Breast epithelium (tissue), 4 donors: ENCODE measurements at regions not wholly inside any gene's neighbourhood (a gene's known extent, or its start where the extent isn't known, plus 50 kb on each side); places are given as distances from the start of the nearest gene placed in this dataset.

Experiments used
- DNase-seq, 2 donors: peaks; one replicate each; pipeline ENCODE4 v3.0.0-alpha.2; 2019; ENCODE audit warnings: low spot score in 2 of 2
- H3K27ac ChIP-seq, 2 donors: fragments of 200-600 bp; sonication (generic) in 1 of 2; one replicate each; pipeline ENCODE4 v1.5.1; 2016 to 2019; ENCODE audit warnings: mild to moderate bottlenecking in 1 of 2
- H3K27me3 ChIP-seq, 2 donors: fragments of 200-600 bp; sonication (generic) in 1 of 2; one replicate each; pipeline versions ENCODE4 v1.5.1 to v1.6.0; 2017 to 2019; ENCODE audit warnings: control low read depth in 1 of 2, mild to moderate bottlenecking in 1 of 2
- H3K36me3 ChIP-seq: fragments of 200-600 bp; one replicate; pipeline ENCODE4 v1.5.1; 2019
- H3K4me1 ChIP-seq, 2 donors: fragments of 200-600 bp; sonication (generic); one replicate each; pipeline ENCODE4 v1.5.1; 2016 to 2019; ENCODE audit warnings: control low read depth in 1 of 2
- H3K4me3 ChIP-seq, 3 donors: fragments of 200-600 bp; sonication (generic); 1 replicate in 2 of 3; 2 replicates in 1 of 3; pipeline ENCODE4 v1.5.1; 2016 to 2019; ENCODE audit warnings: mild to moderate bottlenecking in 3 of 3, moderate library complexity in 2 of 3
- H3K9me3 ChIP-seq, 2 donors: fragments of 200-600 bp; sonication (generic) in 1 of 2; one replicate each; pipeline ENCODE4 v1.5.1; 2016 to 2019; ENCODE audit warnings: control low read depth in 1 of 2
- CTCF ChIP-seq, 3 donors: fragments of 450-650 bp; IDR thresholded peaks; one replicate each; pipeline ENCODE4 v1.5.1; 2016 to 2017; ENCODE audit warnings: antibody characterized with exemption in 3 of 3, mild to moderate bottlenecking in 3 of 3, moderate library complexity in 3 of 3
- POLR2A ChIP-seq: fragments of 450-650 bp; IDR thresholded peaks from one replicate; pipeline ENCODE4 v1.6.1; 2016; ENCODE audit warnings: antibody characterized with exemption, mild to moderate bottlenecking, moderate library complexity
- POLR2AphosphoS5 ChIP-seq, 3 donors: sonication (generic); formaldehyde crosslinking; IDR thresholded peaks; one replicate each; pipeline ENCODE4 v1.6.1; 2017; ENCODE audit warnings: antibody characterized with exemption in 3 of 3
- intact Hi-C: fragments of 100-400 bp; cut with DNase I; formaldehyde crosslinking; loops from one replicate; pipeline ENCODE4 v1.15.1; 2023; ENCODE audit warnings: low total_unique reads

GRCh38 chr21:32918478-32919120 is 107.1 kb upstream of the OLIG2 start:
- no peak for DNase-seq
- TF ChIP-seq POLR2A (no peak), CTCF (IDR thresholded peaks at IDR 0.05) (no peak), POLR2AphosphoS5 (IDR thresholded peaks at IDR 0.05) (no peak)
- Histone ChIP-seq H3K4me1 (no peaks in the 10 kb centered on the region), H3K27ac (no peak overlapping the region), H3K36me3 (no peaks in the 10 kb centered on the region), H3K9me3 (peaks cover 0 to 5% of the 10 kb centered on the region in 2 donors), H3K27me3 (no peaks in the 10 kb centered on the region), H3K4me3 (no peak overlapping the region)
- intact Hi-C loops = no loop called here

DNA sequence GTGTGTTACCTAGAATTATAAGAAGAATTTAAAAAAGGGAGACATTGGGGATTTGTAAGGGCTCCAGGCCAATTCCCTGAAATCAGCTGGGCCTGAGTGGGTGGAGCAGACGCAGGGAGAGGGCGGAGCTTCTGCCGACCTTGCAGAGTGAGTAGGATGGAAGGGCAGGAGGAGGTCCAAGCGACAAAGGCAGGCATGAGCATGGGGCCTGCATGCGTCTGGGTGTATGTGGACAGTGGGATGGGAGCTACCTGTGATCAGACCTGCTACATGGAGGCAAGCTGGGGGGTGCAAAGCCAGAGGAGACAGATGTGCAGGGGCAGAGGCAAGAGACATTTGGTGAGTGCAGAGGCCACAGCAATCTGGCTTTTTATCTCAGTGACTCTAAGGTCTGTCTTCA is 105.3 kb upstream of the OLIG2 start:
- intact Hi-C loops = no loop called here
- TF ChIP-seq CTCF (IDR thresholded peaks at IDR 0.05) (no peak), POLR2AphosphoS5 (IDR thresholded peaks at IDR 0.05) (no peak), POLR2A (no peak)
- no peak for DNase-seq
- no peaks in the 10 kb centered on the region for H3K36me3 ChIP-seq
- H3K27ac ChIP-seq = no peak overlapping the region
- peaks cover 0 to 11% of the 10 kb centered on the region in 2 donors for H3K9me3 ChIP-seq
- H3K4me1 ChIP-seq = no peaks in the 10 kb centered on the region
- H3K4me3 ChIP-seq = no peak overlapping the region
- no peaks in the 10 kb centered on the region for H3K27me3 ChIP-seq

GRCh38 chr21:32921632-32922230 is 104.0 kb upstream of the OLIG2 start:
- no peaks in the 10 kb centered on the region for H3K36me3 ChIP-seq
- H3K9me3 ChIP-seq = peaks cover 0 to 6% of the 10 kb centered on the region in 2 donors
- no peak overlapping the region for H3K27ac ChIP-seq
- no peaks in the 10 kb centered on the region for H3K4me1 ChIP-seq
- no peak for TF ChIP-seq POLR2AphosphoS5 (IDR thresholded peaks at IDR 0.05)
- TF ChIP-seq CTCF (IDR thresholded peaks at IDR 0.05) = no peak
- no peak for TF ChIP-seq POLR2A
- no peaks in the 10 kb centered on the region for H3K27me3 ChIP-seq
- intact Hi-C loops = no loop called here
- no peak overlapping the region for H3K4me3 ChIP-seq
- DNase-seq = no peak

GRCh38 chr21:32925098-32925497 is 100.6 kb upstream of the OLIG2 start:
- intact Hi-C loops = no loop called here
- DNase-seq = no peak
- TF ChIP-seq POLR2AphosphoS5 (IDR thresholded peaks at IDR 0.05) = no peak
- TF ChIP-seq POLR2A = no peak
- no peak for TF ChIP-seq CTCF (IDR thresholded peaks at IDR 0.05)

DNA sequence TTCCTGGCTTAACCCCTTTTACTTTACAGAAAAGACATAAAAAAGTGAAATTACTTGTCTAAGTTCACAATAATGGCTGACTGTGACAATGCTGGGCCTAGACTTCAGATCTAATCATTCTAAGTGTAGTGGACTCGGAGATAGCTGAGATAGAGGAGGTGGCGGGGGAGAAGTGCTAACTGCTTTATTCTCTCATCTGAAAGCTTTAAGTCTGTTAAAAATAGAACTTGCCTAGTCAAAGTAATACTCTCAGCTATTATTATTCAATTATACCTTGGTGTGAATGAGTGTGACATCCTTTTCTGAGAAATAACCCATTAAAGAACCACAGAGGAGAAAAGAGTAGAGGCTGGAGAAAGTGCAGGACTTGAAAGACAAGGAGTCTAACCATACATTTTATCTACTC is 96.1 kb upstream of the OLIG2 start:
- no peaks in the 10 kb centered on the region for H3K36me3 ChIP-seq
- no peak overlapping the region for H3K4me3 ChIP-seq
- TF ChIP-seq CTCF (IDR thresholded peaks at IDR 0.05) (no peak), POLR2AphosphoS5 (IDR thresholded peaks at IDR 0.05) (no peak), POLR2A (no peak)
- no peak for DNase-seq
- intact Hi-C loops = no loop called here
- no peak overlapping the region for H3K27ac ChIP-seq
- H3K9me3 ChIP-seq = peaks cover 0 to 6% of the 10 kb centered on the region in 2 donors
- no peaks in the 10 kb centered on the region for H3K27me3 ChIP-seq
- H3K4me1 ChIP-seq = no peaks in the 10 kb centered on the region

More at GRCh38 chr21:32925098-32925497, 100.6 kb upstream of the OLIG2 start:
- Histone ChIP-seq H3K4me3 (no peak overlapping the region), H3K9me3 (peaks cover 0 to 6% of the 10 kb centered on the region in 2 donors), H3K4me1 (no peaks in the 10 kb centered on the region), H3K27ac (no peak overlapping the region), H3K36me3 (no peaks in the 10 kb centered on the region), H3K27me3 (no peaks in the 10 kb centered on the region)
